ENCODE measurements at regions not wholly inside any gene's neighbourhood (a gene's known extent, or its start where the extent isn't known, plus 50 kb on each side); places are given as distances from the start of the nearest gene placed in this dataset.

DNA sequence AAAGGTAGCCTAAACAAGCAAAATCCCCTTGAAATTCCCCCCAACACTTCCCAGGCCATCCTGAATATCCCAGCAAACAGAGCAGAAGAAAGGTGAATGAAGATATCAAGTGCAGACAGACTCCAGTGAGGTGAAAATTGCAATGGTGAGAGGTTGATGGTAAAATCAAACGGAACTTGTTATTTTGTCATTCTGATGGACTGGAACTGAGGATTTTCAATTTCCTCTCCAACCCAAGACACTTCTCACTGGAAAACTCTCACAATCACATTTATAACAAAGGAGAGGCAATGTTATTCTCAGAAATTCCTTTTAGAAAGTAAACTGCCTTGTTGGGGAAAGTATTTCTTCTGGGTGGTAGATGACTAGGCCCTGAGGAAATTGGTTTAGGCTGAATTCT, 412.4 kb upstream of the C9orf72 start:
- TF ChIP-seq, protein P1, sequence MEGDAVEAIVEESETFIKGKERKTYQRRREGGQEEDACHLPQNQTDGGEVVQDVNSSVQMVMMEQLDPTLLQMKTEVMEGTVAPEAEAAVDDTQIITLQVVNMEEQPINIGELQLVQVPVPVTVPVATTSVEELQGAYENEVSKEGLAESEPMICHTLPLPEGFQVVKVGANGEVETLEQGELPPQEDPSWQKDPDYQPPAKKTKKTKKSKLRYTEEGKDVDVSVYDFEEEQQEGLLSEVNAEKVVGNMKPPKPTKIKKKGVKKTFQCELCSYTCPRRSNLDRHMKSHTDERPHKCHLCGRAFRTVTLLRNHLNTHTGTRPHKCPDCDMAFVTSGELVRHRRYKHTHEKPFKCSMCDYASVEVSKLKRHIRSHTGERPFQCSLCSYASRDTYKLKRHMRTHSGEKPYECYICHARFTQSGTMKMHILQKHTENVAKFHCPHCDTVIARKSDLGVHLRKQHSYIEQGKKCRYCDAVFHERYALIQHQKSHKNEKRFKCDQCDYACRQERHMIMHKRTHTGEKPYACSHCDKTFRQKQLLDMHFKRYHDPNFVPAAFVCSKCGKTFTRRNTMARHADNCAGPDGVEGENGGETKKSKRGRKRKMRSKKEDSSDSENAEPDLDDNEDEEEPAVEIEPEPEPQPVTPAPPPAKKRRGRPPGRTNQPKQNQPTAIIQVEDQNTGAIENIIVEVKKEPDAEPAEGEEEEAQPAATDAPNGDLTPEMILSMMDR (IDR thresholded peaks at IDR 0.05; ENCODE audit: low read depth, low read length), result no peak
- DNase-seq (ENCODE audit: extremely low read depth, low read depth), result no peak

DNA sequence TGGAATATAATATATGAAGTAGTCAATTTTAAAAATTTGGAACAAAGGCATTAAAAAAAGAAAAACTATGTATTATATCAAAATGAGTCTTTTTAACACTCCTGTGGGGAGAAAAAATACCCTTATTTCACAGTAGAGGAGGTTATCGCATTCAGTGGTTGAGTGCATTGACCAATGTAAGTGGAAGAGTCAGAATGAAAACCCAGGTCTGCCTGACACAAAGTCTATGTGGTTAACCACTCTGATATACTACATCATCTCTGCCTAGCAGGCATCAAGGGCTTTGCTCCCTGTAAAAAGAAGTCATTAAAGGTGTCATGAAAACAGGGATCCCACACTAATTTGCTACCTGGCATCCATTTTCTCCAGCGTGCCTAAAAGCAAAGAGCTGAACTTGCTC, 417.2 kb upstream of the C9orf72 start:
- no peak for DNase-seq (ENCODE audit: extremely low read depth, low read depth)
- TF ChIP-seq, protein P1 (IDR thresholded peaks at IDR 0.05; ENCODE audit: low read depth, low read length), result no peak

DNA sequence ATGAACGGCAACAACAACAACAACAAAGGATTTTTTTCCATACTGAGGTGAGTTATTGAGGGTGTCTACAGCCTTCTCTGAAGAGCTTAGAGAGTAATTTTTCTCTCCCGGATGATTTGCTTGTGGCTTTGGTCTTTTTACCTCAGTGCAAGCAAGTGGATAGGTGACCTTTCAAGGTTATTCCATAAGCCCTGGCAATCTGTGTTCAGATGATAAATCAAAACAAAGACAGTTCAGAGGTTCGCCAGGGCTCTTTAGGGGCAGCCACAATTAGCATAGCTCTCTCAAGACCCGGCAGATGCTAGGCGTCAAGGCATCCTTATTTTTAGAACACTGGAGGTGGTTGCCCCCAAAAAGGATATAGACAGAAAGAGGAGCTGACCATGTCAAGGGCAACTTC, 417.9 kb upstream of the C9orf72 start:
- no peak for DNase-seq (ENCODE audit: extremely low read depth, low read depth)
- TF ChIP-seq, protein P1 (IDR thresholded peaks at IDR 0.05; ENCODE audit: low read depth, low read length), result no peak

DNA sequence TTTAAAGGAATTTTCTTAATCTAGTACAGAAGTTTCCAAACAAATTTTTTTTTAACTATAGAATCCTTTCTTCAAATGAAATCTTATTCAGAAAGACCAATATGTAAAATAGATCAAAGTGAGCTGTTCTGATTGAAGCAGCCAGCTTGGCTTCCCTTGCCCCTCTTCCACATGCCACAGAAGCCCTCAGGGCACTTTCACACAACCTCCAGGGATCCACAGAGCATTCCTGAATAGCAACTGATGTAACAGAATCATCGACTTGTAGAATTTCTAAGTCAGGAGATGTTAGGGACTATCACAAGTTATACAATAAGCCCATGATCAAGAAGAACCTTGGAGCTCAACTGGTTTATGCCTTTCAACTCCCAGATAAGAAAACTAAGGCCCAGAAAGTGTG, 427.8 kb upstream of the C9orf72 start:
- DNase-seq (ENCODE audit: extremely low read depth, low read depth), result no peak
- TF ChIP-seq, protein P1 (IDR thresholded peaks at IDR 0.05; ENCODE audit: low read depth, low read length), result no peak

DNA sequence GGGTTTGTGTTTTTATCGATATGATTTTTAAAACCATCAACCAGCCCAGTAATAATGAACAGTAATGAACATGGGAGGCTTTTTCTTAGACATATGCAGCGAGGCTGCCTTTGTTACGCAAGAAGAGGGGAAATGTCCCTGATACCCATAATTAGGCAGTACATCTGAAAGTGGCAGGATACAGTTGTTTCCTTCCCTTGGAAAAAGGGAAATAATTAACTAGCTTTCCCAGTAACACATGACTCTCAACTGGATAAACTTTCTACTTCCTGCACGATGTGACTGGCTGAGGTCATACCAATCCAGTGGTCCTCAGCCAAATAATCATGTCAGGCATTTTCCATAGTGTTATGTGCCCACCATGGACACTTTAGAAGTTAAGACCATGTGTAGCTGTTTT, 431.6 kb upstream of the C9orf72 start:
- DNase-seq (ENCODE audit: extremely low read depth, low read depth), result no peak
- TF ChIP-seq, protein P1 (IDR thresholded peaks at IDR 0.05; ENCODE audit: low read depth, low read length), result no peak

DNA sequence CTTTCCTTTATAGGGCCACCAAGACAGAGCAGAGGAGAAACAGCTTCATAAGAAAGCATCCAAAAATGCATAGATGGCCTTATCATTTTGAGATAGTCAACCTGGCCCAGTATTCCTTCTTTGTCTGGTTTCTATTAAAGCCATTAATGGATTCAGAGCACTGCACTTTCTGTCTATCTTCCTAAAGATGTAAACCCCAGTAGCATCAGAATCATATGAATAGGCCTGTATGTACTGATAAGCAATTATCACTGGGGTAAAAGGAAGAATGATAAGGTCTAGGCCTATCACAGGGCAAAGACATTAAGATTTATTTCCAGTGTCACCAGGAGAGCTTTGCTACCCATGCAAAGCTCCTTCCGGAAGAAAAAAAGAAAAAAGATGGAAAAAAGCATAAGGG, 432.5 kb upstream of the C9orf72 start:
- no peak for DNase-seq (ENCODE audit: extremely low read depth, low read depth)
- TF ChIP-seq, protein P1 (IDR thresholded peaks at IDR 0.05; ENCODE audit: low read depth, low read length), result no peak

DNA sequence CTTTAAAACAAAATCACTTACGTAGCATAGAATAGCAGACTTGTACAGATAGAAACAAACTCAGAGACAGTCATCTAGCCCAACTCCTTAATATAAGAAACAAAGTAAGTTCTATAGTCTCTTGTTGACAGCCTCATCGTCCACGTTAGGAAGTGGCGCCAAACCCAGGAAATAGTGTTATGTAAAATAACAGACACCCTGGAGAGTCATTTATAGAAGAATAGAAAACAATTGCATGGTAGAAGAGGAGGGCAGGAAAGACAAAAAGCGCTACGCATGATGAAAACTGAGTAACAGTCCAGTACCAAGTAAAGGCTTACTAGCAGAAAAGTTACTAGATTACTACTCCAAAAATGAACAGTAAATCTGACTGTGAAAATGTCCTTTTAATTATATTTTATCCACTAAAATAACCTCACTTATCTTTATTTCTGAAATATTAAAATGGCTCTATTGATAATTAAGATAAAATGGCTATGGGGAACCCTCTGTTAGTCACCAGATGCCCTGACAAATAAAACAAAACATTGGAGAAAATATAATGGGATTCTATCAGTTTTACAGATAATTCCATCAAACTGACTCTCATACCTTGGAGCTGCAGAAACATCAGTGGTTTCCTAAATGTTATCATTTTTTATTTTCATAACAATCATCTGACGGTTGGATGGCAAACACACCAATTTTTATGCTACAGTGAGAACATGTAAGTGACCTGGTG, 434.0 kb upstream of the C9orf72 start:
- DNase-seq (ENCODE audit: extremely low read depth, low read depth), result no peak
- TF ChIP-seq, protein P1 (IDR thresholded peaks at IDR 0.05; ENCODE audit: low read depth, low read length), result no peak

Measured in AG09319 (cell line).